ENCODE measurements at regions not wholly inside any gene's neighbourhood (a gene's known extent, or its start where the extent isn't known, plus 50 kb on each side); places are given as distances from the start of the nearest gene placed in this dataset.

DNA sequence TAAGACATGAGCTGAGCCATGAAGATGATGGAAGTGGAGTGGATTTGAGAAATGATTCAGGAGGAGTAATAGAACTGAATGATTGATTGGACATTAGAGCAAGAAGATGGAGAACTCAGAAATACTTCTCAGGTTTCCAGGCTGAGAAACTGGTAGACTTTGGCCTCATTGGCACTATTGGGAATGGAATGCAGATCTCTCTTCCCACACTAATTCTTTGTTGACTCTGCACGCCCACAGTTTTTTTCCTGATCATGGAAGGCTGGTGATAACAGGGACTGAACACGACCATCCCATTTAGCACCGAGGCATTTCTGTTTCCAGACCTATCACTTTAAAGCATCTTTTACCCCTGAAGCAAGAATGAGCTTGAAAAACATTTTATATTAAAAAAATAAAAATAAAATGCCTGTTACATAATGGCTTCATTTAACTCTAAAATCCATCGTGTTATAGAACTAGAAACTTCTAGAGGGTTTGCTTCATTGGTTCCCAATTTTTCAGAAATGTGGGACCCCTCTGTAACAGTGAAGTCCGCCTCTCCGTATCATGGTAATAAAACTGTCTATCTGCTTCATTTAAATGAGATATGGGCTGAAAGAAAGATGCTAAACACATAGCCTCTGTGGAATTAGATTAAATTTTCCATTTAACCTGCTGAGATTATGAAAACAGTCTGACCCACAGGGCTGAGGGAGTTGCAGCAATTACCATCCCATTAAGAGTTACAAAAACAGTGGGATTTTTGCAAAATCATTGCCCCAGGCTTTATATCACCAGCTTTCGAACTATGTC is 562.0 kb upstream of the CFAP20DC start:
- Histone ChIP-seq H3K27me3 (no peaks in the 10 kb centered on the region), H3K4me2 (no peak overlapping the region), H4K20me1 (no peaks in the 10 kb centered on the region), H3K4me3 (no peak overlapping the region), H3K36me3 (no peaks in the 10 kb centered on the region), H3K9ac (no peak overlapping the region), H3K27ac (no peak overlapping the region), H3K4me1 (no peaks in the 10 kb centered on the region), H3K9me3 (no peaks in the 10 kb centered on the region)
- no peak for TF ChIP-seq Cebpa-rat (IDR thresholded peaks at IDR 0.05)

DNA sequence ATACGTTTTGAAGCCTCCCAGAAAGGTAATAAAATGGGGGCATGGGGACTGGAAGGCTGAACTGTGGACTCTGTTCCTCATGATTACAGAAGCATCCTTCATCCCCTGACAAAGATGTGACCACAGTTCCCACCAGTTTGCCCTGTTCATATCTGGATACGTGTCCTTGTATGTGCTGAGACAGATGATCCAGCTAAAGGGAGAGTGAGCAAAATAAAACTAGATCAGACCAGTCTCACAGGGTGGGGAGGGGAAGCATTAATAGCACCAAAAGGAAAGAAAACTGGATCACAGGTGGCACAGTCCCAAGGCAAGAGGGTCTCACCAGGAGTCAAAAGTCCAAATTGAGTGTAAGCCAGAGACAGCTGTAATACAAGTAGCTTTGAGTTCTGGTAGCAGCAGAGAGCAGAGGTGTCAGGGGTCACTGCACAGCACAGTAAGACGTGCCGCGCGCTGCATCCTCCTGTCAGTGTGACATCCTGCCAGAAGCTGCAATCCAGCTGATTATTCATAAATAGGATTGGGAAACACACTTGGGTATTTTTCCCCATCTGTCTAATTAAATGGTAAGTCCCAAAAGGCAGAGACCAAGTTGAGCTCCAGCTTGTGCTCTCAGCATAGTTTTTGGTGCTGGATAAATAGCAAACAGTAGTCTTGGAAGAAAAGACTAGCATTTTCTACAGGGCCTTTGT is 560.0 kb upstream of the CFAP20DC start:
- H4K20me1 ChIP-seq: no peaks in the 10 kb centered on the region
- H3K36me3 ChIP-seq: no peaks in the 10 kb centered on the region
- H3K9ac ChIP-seq: no peak overlapping the region
- H3K9me3 ChIP-seq: no peaks in the 10 kb centered on the region
- no peak overlapping the region for H3K4me2 ChIP-seq
- no peak for TF ChIP-seq Cebpa-rat (IDR thresholded peaks at IDR 0.05)
- no peaks in the 10 kb centered on the region for H3K4me1 ChIP-seq
- H3K27ac ChIP-seq: no peak overlapping the region
- no peaks in the 10 kb centered on the region for H3K27me3 ChIP-seq
- no peak overlapping the region for H3K4me3 ChIP-seq

DNA sequence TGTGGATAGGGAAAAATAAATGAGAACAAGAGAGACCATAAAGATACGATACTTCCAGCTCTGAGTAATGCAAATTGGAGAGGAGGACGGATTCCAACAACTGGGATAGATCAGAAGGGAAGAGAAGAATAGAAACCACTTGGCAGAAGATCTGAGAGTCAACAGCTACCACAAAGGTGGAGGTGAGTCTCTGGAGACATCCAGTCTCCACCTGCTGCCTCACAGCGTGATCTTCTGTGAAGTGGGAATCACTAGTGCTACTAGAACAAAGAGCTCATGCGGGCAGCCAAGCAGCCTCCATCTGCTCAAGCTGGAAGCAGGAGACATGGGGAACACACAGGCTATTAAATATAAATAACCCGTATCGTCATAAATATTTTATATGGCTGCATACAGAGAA is 558.5 kb upstream of the CFAP20DC start:
- H4K20me1 ChIP-seq: no peaks in the 10 kb centered on the region
- no peak for TF ChIP-seq Cebpa-rat (IDR thresholded peaks at IDR 0.05)
- H3K27ac ChIP-seq: no peak overlapping the region
- H3K9me3 ChIP-seq: no peaks in the 10 kb centered on the region
- no peaks in the 10 kb centered on the region for H3K27me3 ChIP-seq
- H3K9ac ChIP-seq: no peak overlapping the region
- H3K4me2 ChIP-seq: no peak overlapping the region
- no peak overlapping the region for H3K4me3 ChIP-seq
- H3K36me3 ChIP-seq: no peaks in the 10 kb centered on the region
- no peaks in the 10 kb centered on the region for H3K4me1 ChIP-seq

DNA sequence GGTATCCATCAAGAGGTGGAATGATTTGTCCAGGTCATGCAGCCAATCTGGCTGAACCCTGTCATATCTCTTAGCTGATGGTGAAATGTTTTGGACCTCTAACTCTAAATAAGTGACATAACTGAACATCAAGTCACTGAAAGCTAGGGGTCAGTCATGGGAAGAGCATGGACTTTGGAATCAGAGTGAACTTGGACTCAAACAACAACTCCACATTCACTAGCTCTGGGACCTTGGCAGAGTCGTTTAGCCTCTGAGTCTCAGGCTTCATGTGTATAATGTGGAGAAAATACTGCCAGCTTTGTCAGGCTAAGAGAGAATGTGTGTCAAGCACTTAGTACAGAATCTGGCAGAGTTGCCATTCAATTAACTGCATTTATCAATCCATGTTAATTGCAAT is 557.8 kb upstream of the CFAP20DC start:
- TF ChIP-seq Cebpa-rat (IDR thresholded peaks at IDR 0.05): no peak
- Histone ChIP-seq H3K4me1 (no peaks in the 10 kb centered on the region), H3K9ac (no peak overlapping the region), H4K20me1 (no peaks in the 10 kb centered on the region), H3K36me3 (no peaks in the 10 kb centered on the region), H3K4me3 (no peak overlapping the region), H3K27ac (no peak overlapping the region), H3K4me2 (no peak overlapping the region), H3K9me3 (no peaks in the 10 kb centered on the region), H3K27me3 (no peaks in the 10 kb centered on the region)

DNA sequence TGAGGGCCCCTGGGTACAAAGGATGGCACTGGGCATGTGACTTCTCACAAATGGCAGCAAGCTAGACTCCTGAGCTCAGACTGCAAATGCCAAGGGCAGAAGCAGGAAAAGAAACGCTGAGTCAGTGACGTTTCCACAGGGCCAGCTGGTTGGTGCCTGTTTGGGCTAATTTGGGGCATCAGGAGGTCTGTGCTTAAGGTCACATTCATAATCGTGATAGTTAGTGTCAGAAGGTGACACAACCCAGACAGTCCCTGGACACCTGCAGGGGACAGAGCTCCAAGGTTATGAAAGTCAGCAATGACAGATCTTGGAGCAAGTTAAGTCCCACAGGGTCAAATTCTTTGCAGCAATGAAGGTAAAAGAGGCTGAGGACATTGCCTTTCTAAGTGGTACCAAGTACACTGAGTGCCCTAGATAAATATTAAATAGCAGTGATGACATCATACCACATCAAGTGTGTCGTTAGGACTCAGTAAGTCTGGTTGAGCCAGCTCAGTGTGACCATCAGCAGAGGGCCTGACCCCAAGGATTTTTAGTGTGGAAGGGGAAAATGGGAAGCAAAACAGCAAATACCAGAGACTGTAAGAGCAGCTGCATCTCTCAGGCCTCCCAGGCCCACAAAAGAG is 556.9 kb upstream of the CFAP20DC start:
- no peak overlapping the region for H3K27ac ChIP-seq
- H4K20me1 ChIP-seq: no peaks in the 10 kb centered on the region
- no peaks in the 10 kb centered on the region for H3K27me3 ChIP-seq
- TF ChIP-seq Cebpa-rat (IDR thresholded peaks at IDR 0.05): no peak
- no peaks in the 10 kb centered on the region for H3K9me3 ChIP-seq
- H3K4me2 ChIP-seq: no peak overlapping the region
- no peak overlapping the region for H3K4me3 ChIP-seq
- no peaks in the 10 kb centered on the region for H3K4me1 ChIP-seq
- no peaks in the 10 kb centered on the region for H3K36me3 ChIP-seq
- no peak overlapping the region for H3K9ac ChIP-seq

DNA sequence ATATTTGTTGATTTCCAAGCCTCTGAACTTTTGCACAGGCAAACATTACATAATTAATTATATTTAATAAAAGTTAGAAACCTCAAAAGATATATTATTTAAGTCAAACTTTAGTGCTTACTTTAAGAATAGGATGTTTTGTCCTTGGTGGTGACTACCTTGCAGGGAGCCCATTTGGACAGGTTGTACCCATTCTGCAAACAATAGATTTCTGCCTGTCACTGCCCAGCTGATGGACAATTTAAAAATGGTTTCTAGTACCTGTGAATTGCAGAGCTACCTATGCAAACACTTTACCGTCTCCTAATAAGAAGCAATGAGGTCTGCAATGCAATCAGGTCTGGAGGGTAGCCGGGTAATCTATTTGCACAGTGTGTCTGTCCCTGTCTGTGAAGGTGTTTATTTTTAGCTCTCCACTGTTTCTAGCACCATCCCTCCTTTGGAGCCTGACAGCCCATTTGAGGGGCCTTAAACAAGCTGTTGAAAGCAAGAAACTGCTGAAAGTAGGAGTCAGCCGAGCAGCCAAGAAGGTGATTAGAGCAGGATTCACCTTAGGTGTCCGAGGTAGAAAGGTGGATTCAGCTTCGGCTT is 556.2 kb upstream of the CFAP20DC start:
- no peaks in the 10 kb centered on the region for H3K4me1 ChIP-seq
- no peak for TF ChIP-seq Cebpa-rat (IDR thresholded peaks at IDR 0.05)
- H3K4me2 ChIP-seq: no peak overlapping the region
- no peaks in the 10 kb centered on the region for H4K20me1 ChIP-seq
- H3K36me3 ChIP-seq: no peaks in the 10 kb centered on the region
- no peak overlapping the region for H3K4me3 ChIP-seq
- H3K9me3 ChIP-seq: no peaks in the 10 kb centered on the region
- H3K27ac ChIP-seq: no peak overlapping the region
- no peaks in the 10 kb centered on the region for H3K27me3 ChIP-seq
- H3K9ac ChIP-seq: no peak overlapping the region

DNA sequence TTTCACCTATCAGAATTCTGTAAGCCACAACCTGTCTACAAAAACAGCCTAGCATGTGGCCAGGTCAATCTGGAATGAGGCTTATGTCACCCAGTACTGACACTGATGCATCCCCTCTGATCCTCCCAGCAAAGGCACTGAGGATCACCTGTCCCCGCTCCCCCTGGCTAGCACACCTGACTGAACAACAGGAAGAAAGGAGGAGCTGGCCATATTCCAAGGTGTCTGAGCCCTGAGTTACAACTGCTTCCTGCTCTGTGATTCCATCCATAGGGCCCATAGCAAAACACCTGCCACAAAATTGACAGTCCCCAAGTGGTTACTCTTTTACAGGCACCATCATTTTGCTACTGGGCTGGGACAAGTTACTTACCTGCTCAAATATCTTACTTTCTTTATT is 555.5 kb upstream of the CFAP20DC start:
- H3K9me3 ChIP-seq: no peaks in the 10 kb centered on the region
- H3K27ac ChIP-seq: no peak overlapping the region
- no peaks in the 10 kb centered on the region for H3K27me3 ChIP-seq
- no peak overlapping the region for H3K4me2 ChIP-seq
- H3K4me3 ChIP-seq: no peak overlapping the region
- H3K36me3 ChIP-seq: no peaks in the 10 kb centered on the region
- H3K4me1 ChIP-seq: no peaks in the 10 kb centered on the region
- H3K9ac ChIP-seq: no peak overlapping the region
- no peak for TF ChIP-seq Cebpa-rat (IDR thresholded peaks at IDR 0.05)
- H4K20me1 ChIP-seq: no peaks in the 10 kb centered on the region

DNA sequence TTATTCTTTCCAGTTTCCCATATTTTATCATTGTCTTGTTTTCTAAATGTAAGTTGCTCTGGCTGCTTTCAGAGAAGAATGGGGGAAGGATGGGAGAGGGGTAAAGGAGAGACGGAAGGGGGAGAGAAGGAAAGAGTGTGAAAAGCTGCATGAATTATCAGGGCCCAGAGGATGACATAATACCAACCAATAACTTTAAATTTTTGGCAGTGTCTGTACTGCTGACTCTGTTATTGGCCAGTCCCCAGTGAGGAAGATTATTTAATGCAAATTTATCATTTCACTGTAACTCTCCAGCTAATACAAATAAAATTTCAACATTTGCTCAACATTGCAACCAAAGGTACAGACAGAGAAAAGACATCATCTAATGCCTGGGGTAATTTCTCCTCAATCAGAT is 551.7 kb upstream of the CFAP20DC start:
- Histone ChIP-seq H4K20me1 (no peaks in the 10 kb centered on the region), H3K36me3 (no peaks in the 10 kb centered on the region), H3K4me2 (no peak overlapping the region), H3K27me3 (no peaks in the 10 kb centered on the region), H3K4me1 (peaks cover 5% of the 10 kb centered on the region; the same call in 1 of the 2 replicates), H3K4me3 (no peak overlapping the region), H3K9ac (no peak overlapping the region), H3K9me3 (no peaks in the 10 kb centered on the region), H3K27ac (no peak overlapping the region)
- TF ChIP-seq Cebpa-rat (IDR thresholded peaks at IDR 0.05): no peak

DNA sequence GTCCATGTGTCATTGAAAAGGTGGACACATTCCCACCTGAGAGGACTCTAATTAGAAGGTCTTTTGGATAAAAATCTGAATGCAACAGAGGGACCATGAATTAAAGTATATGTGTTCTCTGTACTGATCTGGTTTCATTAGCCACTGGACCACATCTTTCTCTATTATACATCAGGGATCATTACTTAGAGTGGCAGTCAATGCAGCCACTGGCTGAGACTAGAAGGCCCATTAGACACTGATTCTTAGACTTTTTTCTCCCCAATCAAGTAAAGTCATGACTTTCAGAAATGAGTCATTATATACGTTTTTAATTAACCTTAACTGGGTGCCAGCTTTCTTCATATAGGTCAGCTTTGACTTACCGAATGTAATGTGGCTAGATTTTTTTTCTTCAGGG is 550.8 kb upstream of the CFAP20DC start:
- Histone ChIP-seq H3K27ac (no peak overlapping the region), H3K27me3 (no peaks in the 10 kb centered on the region)

DNA sequence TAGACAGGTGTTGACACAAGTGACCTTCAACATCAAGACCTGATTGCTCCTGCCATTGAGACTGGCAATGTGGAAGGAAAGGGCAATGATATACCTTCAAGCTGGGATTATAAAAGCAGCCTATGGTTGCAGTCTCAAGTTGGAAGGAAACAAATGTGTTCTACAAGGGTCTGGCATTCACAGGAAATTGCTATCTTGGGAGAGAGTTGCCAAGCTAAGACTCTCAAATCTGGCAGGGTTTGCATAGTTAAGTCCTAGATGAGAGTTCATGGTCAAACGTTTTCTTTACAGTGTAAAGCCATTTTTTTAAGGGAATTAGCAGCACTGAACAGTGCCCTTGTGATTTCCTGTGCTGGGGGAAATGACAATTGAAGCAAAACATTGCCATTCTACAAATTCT is 546.9 kb upstream of the CFAP20DC start:
- Histone ChIP-seq H3K4me3 (no peak overlapping the region), H3K9me3 (peaks cover 11% of the 10 kb centered on the region), H3K36me3 (no peaks in the 10 kb centered on the region), H3K27ac (no peak overlapping the region), H3K4me1 (peaks cover 5% of the 10 kb centered on the region; the same call in 1 of the 2 replicates), H4K20me1 (no peaks in the 10 kb centered on the region), H3K27me3 (no peaks in the 10 kb centered on the region), H3K9ac (no peak overlapping the region), H3K4me2 (no peak overlapping the region)
- no peak for TF ChIP-seq Cebpa-rat (IDR thresholded peaks at IDR 0.05)

More for the DNA sequence above, 550.8 kb upstream of the CFAP20DC start:
- Histone ChIP-seq H3K4me2 (no peak overlapping the region), H3K4me3 (no peak overlapping the region), H3K9me3 (peaks cover 4% of the 10 kb centered on the region), H3K9ac (no peak overlapping the region), H3K4me1 (peaks cover 5% of the 10 kb centered on the region; the same call in 1 of the 2 replicates), H4K20me1 (no peaks in the 10 kb centered on the region), H3K36me3 (no peaks in the 10 kb centered on the region)
- no peak for TF ChIP-seq Cebpa-rat (IDR thresholded peaks at IDR 0.05)
